DMS53 treated with DMSO at 0.1 percent for 48 hours (cell line): ENCODE measurements at regions not wholly inside any gene's neighbourhood (a gene's known extent, or its start where the extent isn't known, plus 50 kb on each side); places are given as distances from the start of the nearest gene placed in this dataset.

ENCODE experiments used
- DNase-seq: peaks from one replicate; lab custom pipeline; 2025; ENCODE audit not compliant: unreplicated experiment; lab: John Stamatoyannopoulos, UW

DNA sequence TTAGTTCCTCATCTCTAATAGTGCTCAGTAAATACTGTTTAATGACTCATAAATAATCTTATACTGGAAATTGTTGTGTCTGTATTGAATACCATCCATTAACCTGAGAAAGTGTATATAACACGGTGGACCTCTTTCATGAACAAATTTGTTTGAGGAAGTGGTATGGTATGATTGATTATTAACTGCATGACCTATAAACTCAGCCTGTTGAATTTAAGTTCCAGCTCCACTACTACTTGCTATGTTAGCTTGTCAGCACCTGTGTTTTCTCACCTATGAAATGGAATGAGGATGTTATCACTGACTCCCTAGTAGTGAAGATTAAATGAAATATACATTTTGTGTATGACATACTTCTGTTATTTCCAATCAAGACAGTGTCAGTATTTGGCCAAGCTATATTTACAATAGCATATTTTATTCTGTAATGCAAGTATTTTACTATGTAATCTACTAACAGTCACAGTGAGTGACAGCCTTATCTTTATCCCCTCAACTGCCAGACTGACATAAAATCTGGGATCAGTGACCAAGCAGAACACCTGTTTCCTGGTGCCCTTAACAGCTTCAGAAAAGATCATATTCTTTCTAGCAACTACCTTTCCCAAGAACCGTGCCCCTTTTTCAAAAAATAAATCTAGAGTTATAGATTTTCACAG lies 77.3 kb upstream of the ITGA1 start:
- DNase-seq, result peak; percentile 19

DNA sequence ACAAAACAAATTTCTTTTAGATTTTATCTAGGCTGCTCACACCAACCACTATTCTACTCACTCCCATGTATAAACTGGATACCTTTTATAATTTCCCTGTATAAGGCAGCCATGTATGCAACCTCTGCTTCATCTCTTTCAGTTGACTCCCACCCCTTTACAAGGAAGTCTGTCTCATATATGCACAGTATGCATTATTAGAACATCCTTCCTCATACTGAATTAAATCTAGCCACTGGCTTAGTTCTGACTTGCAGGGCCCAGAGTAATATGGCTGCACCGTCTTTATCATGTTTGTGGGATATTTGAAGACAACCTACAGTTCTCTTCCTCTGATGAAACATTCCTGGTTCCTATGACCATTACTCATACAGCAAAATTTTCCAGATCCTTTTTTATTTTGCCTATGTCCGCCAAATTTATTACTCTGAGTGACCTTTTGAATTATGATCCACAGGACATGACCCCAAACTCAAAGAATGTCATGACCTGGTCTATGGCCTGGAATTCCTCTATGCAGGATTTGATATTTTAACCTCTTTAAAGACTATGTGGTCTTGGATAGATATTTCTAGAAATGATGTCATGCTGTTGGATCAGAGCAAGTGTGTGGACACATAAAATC lies 76.6 kb upstream of the ITGA1 start:
- DNase-seq, result no peak

DNA sequence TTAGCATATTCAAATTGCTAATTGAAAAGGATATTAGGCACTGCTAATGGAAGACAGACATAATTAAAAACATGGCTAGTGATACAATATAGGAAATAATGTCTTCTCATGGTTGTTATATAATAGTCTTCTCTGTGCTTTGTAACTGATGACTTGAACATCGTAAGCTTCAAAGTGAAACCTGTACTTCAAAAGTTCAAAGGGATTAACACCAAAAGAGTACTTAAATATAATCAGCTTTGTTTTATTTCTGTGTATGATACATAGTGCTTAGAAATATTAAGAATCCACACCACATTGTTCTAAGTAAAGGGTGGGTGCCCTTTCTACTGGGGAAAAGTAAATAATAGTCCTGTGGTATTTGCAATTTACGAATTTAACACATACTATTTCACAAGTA lies 75.4 kb upstream of the ITGA1 start:
- no peak for DNase-seq

DNA sequence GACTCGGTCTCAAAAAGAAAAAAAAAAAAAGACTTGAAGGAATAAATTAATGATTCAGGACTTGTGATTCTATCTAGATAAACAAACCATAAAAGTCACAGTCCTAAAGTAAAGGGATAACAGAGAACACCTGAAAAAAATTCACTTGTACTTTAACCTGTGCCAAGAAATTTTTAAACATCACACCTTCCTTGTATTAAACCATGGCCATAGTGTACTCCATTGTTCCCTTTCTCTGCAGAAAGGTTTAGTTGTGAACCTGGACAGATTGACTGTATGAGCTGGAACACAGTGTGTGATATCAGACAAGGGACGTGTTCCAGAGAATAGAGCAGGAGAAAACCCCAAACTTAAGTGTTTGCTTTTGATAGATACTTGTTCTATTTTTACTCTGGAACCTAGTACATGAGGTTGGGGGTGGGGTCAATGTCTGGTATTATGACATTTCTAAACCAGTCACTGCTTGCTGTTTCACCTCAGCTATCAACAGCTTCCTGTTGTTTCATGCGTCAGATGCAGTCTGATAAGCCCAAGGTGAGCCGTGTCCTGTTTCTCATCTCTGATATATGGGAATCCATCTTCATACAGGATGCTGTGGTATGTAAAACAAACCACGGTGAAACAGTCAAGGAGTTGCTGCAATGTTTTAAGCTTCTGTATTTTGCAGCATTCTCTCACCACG lies 62.5 kb upstream of the ITGA1 start:
- DNase-seq, result peak; percentile 57

DNA sequence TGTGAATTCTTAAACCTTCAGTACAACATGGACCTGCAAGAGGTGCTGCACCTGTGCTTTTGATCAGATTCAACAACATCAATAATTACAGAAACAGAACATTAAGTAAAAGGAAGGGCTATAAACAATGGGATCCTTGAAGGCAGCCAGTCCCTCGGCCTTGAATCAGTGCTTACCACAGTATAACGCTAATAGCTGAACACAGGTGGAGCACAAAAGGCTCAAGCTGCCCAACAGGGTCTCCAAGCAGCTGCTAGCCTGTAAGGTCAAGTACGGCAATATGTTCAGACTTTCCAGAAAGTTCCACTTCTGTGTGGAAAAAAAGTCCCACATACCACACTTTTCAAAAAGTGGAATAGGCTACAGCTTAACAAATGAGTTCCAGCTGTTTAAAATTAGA lies 61.9 kb upstream of the ITGA1 start:
- no peak for DNase-seq

DNA sequence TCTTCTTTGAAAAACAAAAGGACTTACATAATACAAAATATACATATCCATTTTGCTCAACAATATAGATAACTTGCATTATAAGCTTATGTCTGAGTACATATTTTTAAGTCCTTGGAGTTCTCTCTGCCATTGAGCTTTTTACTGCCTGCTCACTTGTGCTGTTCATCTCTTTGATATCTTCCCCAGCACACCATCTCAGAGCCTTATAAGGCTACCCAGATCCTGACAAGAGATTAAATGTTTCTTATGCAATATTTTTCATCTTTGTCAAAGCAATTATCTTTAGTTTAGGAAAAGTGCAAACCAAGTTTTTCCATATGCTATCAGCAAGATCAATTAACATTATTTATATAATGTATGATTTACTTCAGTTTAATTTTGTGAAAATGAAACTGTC lies 60.7 kb upstream of the ITGA1 start:
- no peak for DNase-seq

DNA sequence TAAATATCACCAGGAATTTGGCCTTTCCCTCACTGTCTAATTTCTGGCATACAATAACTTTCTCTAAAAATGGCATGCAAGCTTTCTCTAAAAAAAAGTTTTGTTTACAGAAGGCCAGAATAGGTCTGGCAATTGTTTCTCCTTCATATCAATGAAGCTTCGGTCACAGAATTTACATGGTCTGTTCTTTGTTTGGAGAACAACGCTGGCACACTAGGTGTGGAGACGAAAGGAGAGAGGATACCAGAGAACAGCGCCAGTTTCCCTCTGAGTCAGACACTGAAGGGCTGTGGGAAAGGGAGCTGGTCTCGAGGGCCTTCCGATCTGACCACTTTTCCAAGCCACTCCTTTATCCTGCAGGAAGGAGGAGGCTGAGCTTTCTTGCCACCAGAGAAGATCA lies 60.1 kb upstream of the ITGA1 start:
- no peak for DNase-seq

DNA sequence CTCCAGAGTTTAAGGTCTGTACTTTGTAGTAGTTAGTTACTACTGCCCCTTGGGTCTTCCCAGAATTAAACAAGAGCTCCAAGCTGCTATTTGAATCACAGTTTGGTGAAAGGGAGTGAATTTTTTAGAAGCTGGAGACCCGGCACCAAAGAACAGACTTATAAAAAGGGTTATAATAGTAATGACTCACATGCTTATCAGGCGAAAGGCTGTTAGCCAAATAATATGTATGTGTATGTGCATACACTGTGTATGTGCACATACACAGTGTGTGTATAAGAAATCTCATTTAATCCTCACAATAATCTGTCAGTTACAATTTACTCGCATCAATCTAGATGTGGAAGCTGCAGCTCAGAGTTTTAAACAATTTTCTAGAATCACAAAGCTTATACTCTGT lies 59.5 kb upstream of the ITGA1 start:
- DNase-seq, result no peak

DNA sequence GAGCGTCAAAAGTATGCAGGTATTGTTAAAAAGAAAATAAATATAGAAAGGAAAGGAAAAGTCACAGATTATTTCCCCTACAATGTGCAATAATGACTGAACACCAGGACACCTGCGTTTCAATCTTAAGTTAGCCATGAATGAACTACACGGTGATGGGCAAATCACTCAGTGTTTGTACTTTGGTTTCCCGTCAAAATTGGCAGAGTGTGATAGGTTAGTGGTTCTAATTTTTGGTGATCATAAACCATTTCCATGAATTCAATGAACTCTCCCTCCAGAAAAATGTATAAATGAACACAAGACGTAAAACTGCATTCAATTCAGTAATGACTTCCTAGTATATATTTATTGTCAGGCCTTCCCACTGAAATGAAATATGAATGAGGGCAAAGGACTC lies 59.0 kb upstream of the ITGA1 start:
- no peak for DNase-seq

DNA sequence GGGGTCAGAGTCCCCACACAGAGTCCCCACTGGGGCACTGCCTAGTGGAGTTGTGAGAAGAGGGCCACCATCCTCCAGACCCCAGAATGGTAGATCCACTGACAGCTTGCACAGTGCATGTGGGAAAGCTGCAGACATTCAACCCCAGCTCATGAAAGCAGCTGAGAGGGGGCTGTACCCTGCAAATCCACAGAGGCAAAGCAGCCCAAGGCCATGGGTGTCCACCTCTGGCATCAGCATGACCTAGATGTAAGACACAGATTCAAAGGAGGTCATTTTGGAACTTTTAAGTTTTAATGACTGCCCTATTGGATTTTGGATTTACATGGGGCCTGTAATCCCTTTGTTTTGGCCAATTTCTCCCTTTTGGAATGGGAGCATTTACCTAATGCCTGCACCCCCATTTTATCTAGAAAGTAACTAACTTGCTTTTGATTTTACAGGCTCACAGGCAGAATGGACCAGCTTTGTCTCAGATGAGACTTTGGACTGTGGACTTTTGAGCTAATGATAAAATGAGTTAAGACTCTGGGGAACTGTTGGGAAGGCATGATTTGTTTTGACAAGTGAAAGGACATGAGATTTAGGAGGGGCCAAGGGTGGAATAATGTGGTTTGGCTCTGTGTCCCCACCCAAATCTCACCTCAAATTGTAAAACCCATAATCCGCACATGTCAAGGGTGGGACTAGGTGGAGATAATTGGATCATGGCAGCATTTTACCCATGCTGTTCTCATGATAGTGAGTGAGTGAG lies 56.3 kb upstream of the ITGA1 start:
- no peak for DNase-seq

DNA sequence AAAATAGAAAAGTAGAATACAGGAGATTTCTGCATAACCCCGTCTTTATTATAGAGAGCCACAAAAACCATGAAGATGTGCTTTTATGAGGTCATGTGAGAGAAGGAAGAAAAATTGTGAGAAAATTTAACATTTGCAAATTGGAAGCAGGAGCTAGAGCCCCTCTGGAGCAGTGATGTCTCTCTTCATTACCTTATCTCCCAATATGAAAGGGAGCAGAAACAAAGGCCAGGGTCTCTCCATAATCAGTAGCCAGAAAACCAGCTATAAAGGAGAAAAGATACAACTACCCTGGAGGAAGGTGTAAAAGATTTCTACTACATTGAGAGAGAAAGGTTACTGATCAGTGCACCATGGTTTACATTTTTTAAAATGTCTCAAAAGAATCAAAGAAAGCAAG lies 53.2 kb upstream of the ITGA1 start:
- DNase-seq, result no peak

DNA sequence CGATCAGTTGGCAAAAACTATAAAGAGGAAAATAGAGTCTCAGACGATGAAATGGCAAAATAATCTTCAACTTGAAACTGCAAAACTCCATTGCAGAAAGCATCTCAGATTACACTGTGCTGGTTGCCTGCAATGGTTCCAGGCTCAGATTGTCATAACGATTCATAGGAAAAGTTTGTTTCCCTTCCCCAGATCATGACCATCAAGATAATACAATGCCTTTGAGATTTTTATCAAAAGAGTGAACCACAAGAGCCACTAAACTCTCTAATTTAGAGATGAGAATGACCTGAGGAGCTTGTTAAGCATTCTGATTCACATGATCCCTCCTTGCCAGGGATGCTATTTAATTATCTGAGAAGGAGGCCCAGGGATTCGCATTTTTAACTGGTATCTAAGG lies 52.6 kb upstream of the ITGA1 start:
- DNase-seq, result no peak
